B cell (primary cell): ENCODE measurements at regions not wholly inside any gene's neighbourhood (a gene's known extent, or its start where the extent isn't known, plus 50 kb on each side); places are given as distances from the start of the nearest gene placed in this dataset.

Experiments used
- ATAC-seq: fragments of 200-7000 bp; cut with Tn5 transposase; one replicate; pipeline ENCODE4 v1.10.0; 2021; ENCODE audit warnings: low read depth, mild to moderate bottlenecking, moderate number of reproducible peaks, moderate library complexity
- CTCF ChIA-PET: fragments of 350-600 bp; sonication (Branson Sonifier 250); formaldehyde crosslinking; loops from one replicate; lab custom pipeline; 2021; ENCODE audit warnings: antibody characterized with exemption, inconsistent platforms; lab: Charles Lee
- POLR2A ChIA-PET: fragments of 350-600 bp; sonication (Branson Sonifier 250); formaldehyde crosslinking; loops from one replicate; lab custom pipeline; 2021; ENCODE audit warnings: antibody characterized with exemption; lab: Charles Lee
- DNase-seq: peaks from one replicate; pipeline ENCODE4 v3.0.0; 2013
- H2AFZ ChIP-seq: 2 replicates; pipeline ENCODE4 v1.6.1; 2012; ENCODE audit warnings: mild to moderate bottlenecking, low read depth, low read length; ENCODE audit not compliant: insufficient read depth, poor library complexity, severe bottlenecking
- H3K27ac ChIP-seq, 2 donors: 1 replicate in 1 of 2; 2 replicates in 1 of 2; pipeline ENCODE4 v1.5.1; 2012 to 2013; ENCODE audit warnings: low read length in 2 of 2, mild to moderate bottlenecking in 2 of 2, moderate library complexity in 1 of 2
- H3K27me3 ChIP-seq, 4 experiments: fragments of 200-600 bp in 1 of 4; sonication (generic) in 1 of 4; replicated peaks in 1 of 4; 1 replicate in 2 of 4; 2 replicates in 2 of 4; pipeline versions ENCODE4 v1.6.1 to v1.7.0; 2013 to 2016; ENCODE audit warnings: low read length in 3 of 4, mild to moderate bottlenecking in 2 of 4, mixed read lengths in 1 of 4, moderate library complexity in 1 of 4; ENCODE audit not compliant: insufficient read depth in 4 of 4, control insufficient read depth in 3 of 4; ENCODE audit errors: control extremely low read depth in 1 of 4
- H3K36me3 ChIP-seq, 2 experiments: replicated peaks in 1 of 2; 1 replicate in 1 of 2; 2 replicates in 1 of 2; pipeline versions ENCODE4 v1.6.1 to v1.7.1; 2013; ENCODE audit warnings: low read length in 1 of 2; ENCODE audit not compliant: insufficient read depth in 2 of 2, control insufficient read depth in 1 of 2; ENCODE audit errors: control extremely low read depth in 1 of 2, extremely low read depth in 1 of 2
- H3K4me1 ChIP-seq, 2 donors: fragments of 200-600 bp in 1 of 2; sonication (generic) in 1 of 2; 1 replicate in 1 of 2; 2 replicates in 1 of 2; pipeline versions ENCODE4 v1.5.1 to v1.6.1; 2013 to 2017; ENCODE audit warnings: low read length in 2 of 2; ENCODE audit not compliant: control insufficient read depth in 2 of 2, insufficient read depth in 2 of 2
- H3K4me2 ChIP-seq: replicated peaks from 2 replicates; pipeline ENCODE3; 2012; ENCODE audit warnings: mild to moderate bottlenecking, low read depth, low read length; ENCODE audit not compliant: poor library complexity, severe bottlenecking
- H3K4me3 ChIP-seq, 5 experiments: fragments of 200-600 bp in 1 of 5; sonication (generic) in 1 of 5; 1 replicate in 3 of 5; 2 replicates in 2 of 5; pipeline versions ENCODE4 v1.5.1 to v1.7.0; 2011 to 2016; ENCODE audit warnings: low read length in 4 of 5, mild to moderate bottlenecking in 4 of 5, low read depth in 2 of 5, control low read depth in 1 of 5, moderate library complexity in 1 of 5; ENCODE audit not compliant: insufficient read depth in 1 of 5; ENCODE audit errors: control extremely low read depth in 1 of 5, extremely low read depth in 1 of 5
- H3K79me2 ChIP-seq: fragments of 200-600 bp; sonication (generic); one replicate; pipeline ENCODE4 v1.6.0; 2016; ENCODE audit warnings: low read length; ENCODE audit not compliant: control insufficient read depth, insufficient read depth
- H3K9ac ChIP-seq: fragments of 200-600 bp; sonication (generic); 2 replicates; pipeline ENCODE4 v1.6.1; 2017; ENCODE audit warnings: mild to moderate bottlenecking, low read length, moderate library complexity
- H3K9me3 ChIP-seq, 3 donors: one replicate each; pipeline versions ENCODE4 v1.6.1 to v1.7.1; 2013; ENCODE audit warnings: low read length in 2 of 3; ENCODE audit not compliant: control insufficient read depth in 2 of 3, insufficient read depth in 1 of 3; ENCODE audit errors: control extremely low read depth in 1 of 3
- H4K20me1 ChIP-seq: 2 replicates; pipeline ENCODE4 v1.6.0; 2012; ENCODE audit warnings: mild to moderate bottlenecking, low read length; ENCODE audit not compliant: insufficient read depth, control insufficient read depth, poor library complexity, severe bottlenecking
- H3K27ac Mint-ChIP-seq: one replicate; pipeline ENCODE4 v1.8.0; 2021; ENCODE audit warnings: mixed read lengths
- H3K27me3 Mint-ChIP-seq: one replicate; pipeline ENCODE4 v1.8.0; 2021; ENCODE audit warnings: mixed read lengths
- H3K4me1 Mint-ChIP-seq: one replicate; pipeline ENCODE4 v1.8.0; 2021; ENCODE audit warnings: mixed read lengths
- H3K4me3 Mint-ChIP-seq: one replicate; pipeline ENCODE4 v1.8.0; 2021; ENCODE audit warnings: mixed read lengths
- H3K9me3 Mint-ChIP-seq: one replicate; pipeline ENCODE4 v1.8.0; 2022; ENCODE audit warnings: mixed read lengths; ENCODE audit not compliant: insufficient read depth
- EZH2 ChIP-seq: IDR thresholded peaks from 2 replicates; pipeline ENCODE4 v1.6.1; 2012; ENCODE audit warnings: borderline replicate concordance, low read depth, mild to moderate bottlenecking, moderate library complexity, low read length; ENCODE audit not compliant: insufficient read depth, poor library complexity, severe bottlenecking
- WGBS: methylation state at CpG from one replicate; pipeline ENCODE4 v1.1.5; 2013; ENCODE audit warnings: missing lambda C conversion rate; ENCODE audit not compliant: insufficient coverage; 5-methylcytosine and 5-hydroxymethylcytosine counted together
- intact Hi-C: fragments of 100-400 bp; cut with micrococcal nuclease; formaldehyde crosslinking; loops from one replicate; pipeline ENCODE4 v1.10.0; 2022
- TF ChIP-seq, protein P1 (sequence below): fragments of 200-600 bp; IDR thresholded peaks from one replicate; pipeline ENCODE4 v1.8.0; 2022; ENCODE audit warnings: antibody characterized with exemption, mild to moderate bottlenecking

DNA sequence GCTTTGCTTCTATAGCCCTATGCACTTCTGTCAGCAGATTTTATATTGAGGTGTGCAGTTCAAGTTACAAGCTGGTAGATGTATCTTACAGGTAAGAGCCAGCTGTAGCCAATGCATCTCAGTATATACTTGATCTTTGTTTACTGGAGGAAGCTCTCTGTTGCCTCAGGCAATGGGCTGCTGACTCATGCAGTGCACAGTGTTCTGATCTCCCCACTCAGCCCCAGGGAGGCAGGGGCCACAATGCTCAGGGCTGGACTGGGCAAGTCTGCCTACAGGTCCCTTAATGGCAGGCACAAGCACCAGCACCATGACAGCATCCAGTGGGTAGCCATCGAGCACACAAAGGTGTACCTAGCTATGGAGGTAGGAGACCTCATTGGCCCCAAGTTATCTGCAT lies 178.8 kb upstream of the CDH10 start:
- no peak overlapping the region for H3K4me2 ChIP-seq
- no peaks in the 10 kb centered on the region for H3K27me3 ChIP-seq
- TF ChIP-seq, protein P1, sequence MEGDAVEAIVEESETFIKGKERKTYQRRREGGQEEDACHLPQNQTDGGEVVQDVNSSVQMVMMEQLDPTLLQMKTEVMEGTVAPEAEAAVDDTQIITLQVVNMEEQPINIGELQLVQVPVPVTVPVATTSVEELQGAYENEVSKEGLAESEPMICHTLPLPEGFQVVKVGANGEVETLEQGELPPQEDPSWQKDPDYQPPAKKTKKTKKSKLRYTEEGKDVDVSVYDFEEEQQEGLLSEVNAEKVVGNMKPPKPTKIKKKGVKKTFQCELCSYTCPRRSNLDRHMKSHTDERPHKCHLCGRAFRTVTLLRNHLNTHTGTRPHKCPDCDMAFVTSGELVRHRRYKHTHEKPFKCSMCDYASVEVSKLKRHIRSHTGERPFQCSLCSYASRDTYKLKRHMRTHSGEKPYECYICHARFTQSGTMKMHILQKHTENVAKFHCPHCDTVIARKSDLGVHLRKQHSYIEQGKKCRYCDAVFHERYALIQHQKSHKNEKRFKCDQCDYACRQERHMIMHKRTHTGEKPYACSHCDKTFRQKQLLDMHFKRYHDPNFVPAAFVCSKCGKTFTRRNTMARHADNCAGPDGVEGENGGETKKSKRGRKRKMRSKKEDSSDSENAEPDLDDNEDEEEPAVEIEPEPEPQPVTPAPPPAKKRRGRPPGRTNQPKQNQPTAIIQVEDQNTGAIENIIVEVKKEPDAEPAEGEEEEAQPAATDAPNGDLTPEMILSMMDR: no peak
- TF ChIP-seq EZH2: no peak
- no peaks in the 10 kb centered on the region for H3K36me3 ChIP-seq
- H3K9me3 ChIP-seq: peaks cover 0 to 7% (median 2%) of the 10 kb centered on the region in 3 donors
- no peaks in the 10 kb centered on the region for H3K27me3 Mint-ChIP-seq
- no peaks in the 10 kb centered on the region for H4K20me1 ChIP-seq
- WGBS: 67% methylated on average over 1 of the region's 1 CpG
- no peaks in the 10 kb centered on the region for H3K4me1 Mint-ChIP-seq
- DNase-seq: no peak
- H3K4me1 ChIP-seq: no peaks in the 10 kb centered on the region
- H3K4me3 ChIP-seq: no peak overlapping the region
- H3K9me3 Mint-ChIP-seq: peaks cover 5% of the 10 kb centered on the region
- no peak overlapping the region for H3K4me3 Mint-ChIP-seq
- H3K79me2 ChIP-seq: no peaks in the 10 kb centered on the region
- H3K27ac ChIP-seq: no peak overlapping the region
- no peak for ATAC-seq
- no peak overlapping the region for H3K9ac ChIP-seq
- CTCF ChIA-PET: no interaction called here
- H2AFZ ChIP-seq: no peak overlapping the region
- POLR2A ChIA-PET: no interaction called here
- intact Hi-C loops: no loop called here
- no peak overlapping the region for H3K27ac Mint-ChIP-seq

DNA sequence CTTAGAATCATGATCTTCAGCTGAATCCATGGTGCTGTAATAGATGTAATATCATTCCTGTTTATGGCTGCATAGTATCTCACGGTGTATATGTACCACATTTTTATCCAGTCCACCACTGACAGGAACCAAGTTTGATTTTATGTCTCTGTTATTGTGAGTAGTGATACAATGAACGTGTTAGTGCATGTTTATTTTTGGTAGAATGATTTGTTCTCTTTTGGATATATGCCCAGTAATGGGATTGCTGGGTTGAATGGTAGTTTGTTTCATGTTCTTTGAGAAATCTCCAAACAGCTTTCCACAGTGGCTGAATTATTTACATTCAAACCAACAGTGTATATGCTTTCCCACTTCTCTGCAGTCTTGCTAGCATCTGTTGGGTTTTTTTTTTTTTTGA lies 175.1 kb upstream of the CDH10 start:
- Histone ChIP-seq H3K27me3 (no peaks in the 10 kb centered on the region), H3K27ac (no peak overlapping the region), H3K9me3 (peaks cover 0 to 7% (median 2%) of the 10 kb centered on the region in 3 donors), H2AFZ (no peak overlapping the region), H3K4me3 (no peak overlapping the region), H3K36me3 (no peaks in the 10 kb centered on the region), H3K79me2 (no peaks in the 10 kb centered on the region), H3K9ac (no peak overlapping the region), H3K4me1 (no peaks in the 10 kb centered on the region), H4K20me1 (no peaks in the 10 kb centered on the region), H3K4me2 (no peak overlapping the region)
- no peak for TF ChIP-seq EZH2
- TF ChIP-seq, protein P1: no peak
- ChIA-PET CTCF (no interaction called here), POLR2A (no interaction called here)
- DNase-seq: no peak
- intact Hi-C loops: no loop called here
- no peak for ATAC-seq
- H3K9me3 Mint-ChIP-seq: peaks cover 11% of the 10 kb centered on the region
- WGBS: no CpG with 5 or more reads among the region's 2 CpGs
- no peaks in the 10 kb centered on the region for H3K4me1 Mint-ChIP-seq
- H3K4me3 Mint-ChIP-seq: no peak overlapping the region
- H3K27ac Mint-ChIP-seq: no peak overlapping the region
- no peaks in the 10 kb centered on the region for H3K27me3 Mint-ChIP-seq
